Transverse colon (tissue), 4 donors: ENCODE measurements at regions not wholly inside any gene's neighbourhood (a gene's known extent, or its start where the extent isn't known, plus 50 kb on each side); places are given as distances from the start of the nearest gene placed in this dataset.

Source experiments
- EP300 ChIP-seq: sonication (generic); formaldehyde crosslinking; IDR thresholded peaks from one replicate; pipeline ENCODE4 v1.6.1; 2017; ENCODE audit warnings: antibody characterized with exemption, low read depth
- POLR2A ChIP-seq: fragments of 450-650 bp; IDR thresholded peaks from one replicate; pipeline ENCODE4 v1.6.1; 2016; ENCODE audit warnings: antibody characterized with exemption, mild to moderate bottlenecking, moderate library complexity
- POLR2AphosphoS5 ChIP-seq, 3 donors: sonication (generic); formaldehyde crosslinking; IDR thresholded peaks; one replicate each; pipeline ENCODE4 v1.6.1; 2016; ENCODE audit warnings: antibody characterized with exemption in 3 of 3
- TF ChIP-seq, protein P1 (sequence below), 5 experiments: fragments of 200-600 bp in 3 of 5; fragments of 450-650 bp in 2 of 5; sonication (generic) in 3 of 5; IDR thresholded peaks; 1 replicate in 2 of 5; 2 replicates in 3 of 5; pipeline ENCODE4 v1.5.1; 2016 to 2017; ENCODE audit warnings: antibody characterized with exemption in 5 of 5, inconsistent platforms in 3 of 5, mild to moderate bottlenecking in 2 of 5, moderate library complexity in 1 of 5

DNA sequence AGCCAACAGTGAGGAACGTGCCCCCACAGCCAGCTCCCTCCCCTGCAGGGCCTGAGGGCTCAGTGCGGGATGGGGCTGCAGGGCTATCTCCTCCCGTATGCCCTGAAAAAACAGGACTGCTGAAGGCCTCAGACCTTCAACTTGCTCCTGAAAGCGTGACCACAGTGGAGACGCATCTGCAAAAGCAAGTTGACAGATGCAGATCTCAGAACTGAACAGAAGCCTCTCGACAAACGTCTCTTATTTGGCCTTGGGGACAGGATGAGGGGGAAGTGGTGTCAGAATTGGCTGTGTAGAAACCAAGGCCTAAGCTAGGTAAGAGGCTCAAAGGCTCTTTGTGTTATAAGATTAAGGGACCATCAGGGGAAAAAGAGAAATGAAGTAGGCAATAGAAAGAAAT is 120.7 kb upstream of the SLC22A23 start:
- TF ChIP-seq POLR2A (no peak), POLR2AphosphoS5 (IDR thresholded peaks at IDR 0.05) (no peak), EP300 (no peak)
- TF ChIP-seq, protein P1, sequence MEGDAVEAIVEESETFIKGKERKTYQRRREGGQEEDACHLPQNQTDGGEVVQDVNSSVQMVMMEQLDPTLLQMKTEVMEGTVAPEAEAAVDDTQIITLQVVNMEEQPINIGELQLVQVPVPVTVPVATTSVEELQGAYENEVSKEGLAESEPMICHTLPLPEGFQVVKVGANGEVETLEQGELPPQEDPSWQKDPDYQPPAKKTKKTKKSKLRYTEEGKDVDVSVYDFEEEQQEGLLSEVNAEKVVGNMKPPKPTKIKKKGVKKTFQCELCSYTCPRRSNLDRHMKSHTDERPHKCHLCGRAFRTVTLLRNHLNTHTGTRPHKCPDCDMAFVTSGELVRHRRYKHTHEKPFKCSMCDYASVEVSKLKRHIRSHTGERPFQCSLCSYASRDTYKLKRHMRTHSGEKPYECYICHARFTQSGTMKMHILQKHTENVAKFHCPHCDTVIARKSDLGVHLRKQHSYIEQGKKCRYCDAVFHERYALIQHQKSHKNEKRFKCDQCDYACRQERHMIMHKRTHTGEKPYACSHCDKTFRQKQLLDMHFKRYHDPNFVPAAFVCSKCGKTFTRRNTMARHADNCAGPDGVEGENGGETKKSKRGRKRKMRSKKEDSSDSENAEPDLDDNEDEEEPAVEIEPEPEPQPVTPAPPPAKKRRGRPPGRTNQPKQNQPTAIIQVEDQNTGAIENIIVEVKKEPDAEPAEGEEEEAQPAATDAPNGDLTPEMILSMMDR (IDR thresholded peaks at IDR 0.05), result no peak
